SK-N-SH (cell line): ENCODE measurements at regions not wholly inside any gene's neighbourhood (a gene's known extent, or its start where the extent isn't known, plus 50 kb on each side); places are given as distances from the start of the nearest gene placed in this dataset.

Source experiments
- CTCF ChIA-PET: fragments of 300-600, 350-600 bp; formaldehyde crosslinking; extraction: SDS; loops from one replicate; lab custom pipeline; 2021; lab: Yijun Ruan, JAX
- POLR2A ChIA-PET: fragments of 350-600 bp; sonication (Branson Sonifier 250); formaldehyde crosslinking; extraction: SDS; loops from one replicate; lab custom pipeline; 2020; ENCODE audit warnings: antibody characterized with exemption, inconsistent platforms; lab: Yijun Ruan, JAX
- DNase-seq: peaks from one replicate; pipeline ENCODE4 v3.0.0; 2012
- H2AFZ ChIP-seq: fragments of 200-600 bp; sonication (generic); 2 replicates; pipeline ENCODE4 v1.8.1; 2016; ENCODE audit warnings: antibody characterized with exemption, mild to moderate bottlenecking, low read depth
- H3F3A ChIP-seq: fragments of 200-600 bp; sonication (generic); replicated peaks from 2 replicates; pipeline ENCODE3; 2016; ENCODE audit warnings: antibody characterized with exemption, mild to moderate bottlenecking; ENCODE audit not compliant: insufficient read depth
- H3K27ac ChIP-seq, 2 experiments: fragments of 200-500 bp in 1 of 2; fragments of 200-600 bp in 1 of 2; sonication (Bioruptor generic) in 1 of 2; sonication (generic), shearing (Covaris generic) in 1 of 2; 2 replicates each; pipeline versions ENCODE4 v1.5.1 to v1.6.1; 2014 to 2016; ENCODE audit warnings: low read depth in 2 of 2, inconsistent platforms in 1 of 2, low read length in 1 of 2, mild to moderate bottlenecking in 1 of 2, mixed read lengths in 1 of 2
- H3K27me3 ChIP-seq: fragments of 200-600 bp; sonication (generic), shearing (Covaris generic); 2 replicates; pipeline ENCODE4 v1.6.1; 2016; ENCODE audit warnings: mixed run types; ENCODE audit not compliant: insufficient read depth
- H3K36me3 ChIP-seq, 2 experiments: fragments of 200-500 bp in 1 of 2; fragments of 200-600 bp in 1 of 2; sonication (Bioruptor generic) in 1 of 2; sonication (generic) in 1 of 2; replicated peaks in 1 of 2; 2 replicates each; pipeline versions ENCODE3 to v1.5.1; 2014 to 2016; ENCODE audit warnings: low read length in 1 of 2, mild to moderate bottlenecking in 1 of 2; ENCODE audit not compliant: insufficient read depth in 2 of 2, control insufficient read depth in 1 of 2
- H3K4me1 ChIP-seq, 2 experiments: fragments of 200-500 bp in 1 of 2; fragments of 200-600 bp in 1 of 2; sonication (Bioruptor generic) in 1 of 2; sonication (generic), shearing (Covaris generic) in 1 of 2; 2 replicates each; pipeline versions ENCODE4 v1.5.1 to v1.6.1; 2014 to 2016; ENCODE audit warnings: low read depth in 1 of 2, low read length in 1 of 2, mixed run types in 1 of 2; ENCODE audit not compliant: insufficient read depth in 2 of 2, control insufficient read depth in 1 of 2
- H3K4me2 ChIP-seq: fragments of 200-600 bp; sonication (generic), shearing (Covaris generic); 2 replicates; pipeline ENCODE4 v1.6.1; 2017; ENCODE audit warnings: mixed run types
- H3K4me3 ChIP-seq, 2 experiments: fragments of 200-500 bp in 1 of 2; fragments of 200-600 bp in 1 of 2; sonication (Bioruptor generic) in 1 of 2; sonication (generic), shearing (Covaris generic) in 1 of 2; 2 replicates each; pipeline versions ENCODE4 v1.5.1 to v1.8.1; 2014 to 2016; ENCODE audit warnings: low read depth in 2 of 2, inconsistent platforms in 1 of 2, low read length in 1 of 2, mild to moderate bottlenecking in 1 of 2, mixed read lengths in 1 of 2, moderate library complexity in 1 of 2
- H3K79me2 ChIP-seq: fragments of 200-600 bp; sonication (generic); 2 replicates; pipeline ENCODE4 v1.8.1; 2017; ENCODE audit warnings: mild to moderate bottlenecking; ENCODE audit not compliant: insufficient read depth
- H3K9ac ChIP-seq: fragments of 200-600 bp; sonication (generic); 2 replicates; pipeline ENCODE4 v1.6.1; 2017; ENCODE audit warnings: mixed run types
- H3K9me2 ChIP-seq: fragments of 200-600 bp; sonication (generic); 2 replicates; pipeline ENCODE4 v1.6.1; 2017; ENCODE audit warnings: mixed run types
- H3K9me3 ChIP-seq: fragments of 200-600 bp; sonication (generic); 2 replicates; pipeline ENCODE4 v1.6.1; 2017; ENCODE audit warnings: mixed run types, mild to moderate bottlenecking, moderate library complexity
- H4K20me1 ChIP-seq: fragments of 200-600 bp; sonication (generic); 2 replicates; pipeline ENCODE4 v1.6.1; 2017; ENCODE audit warnings: mild to moderate bottlenecking, mixed run types; ENCODE audit not compliant: insufficient read depth
- CTCF ChIP-seq: fragments of 200-600 bp; sonication (generic); IDR thresholded peaks from 2 replicates; pipeline ENCODE4 v1.6.1; 2017; ENCODE audit warnings: antibody characterized with exemption, mild to moderate bottlenecking, moderate library complexity
- EP300 ChIP-seq, 2 experiments: IDR thresholded peaks; 2 replicates each; pipeline versions ENCODE4 v1.4.0 to v1.6.1; 2012; ENCODE audit warnings: borderline replicate concordance in 1 of 2, low read depth in 1 of 2, low read length in 1 of 2
- EZH2phosphoT487 ChIP-seq: fragments of 200-600 bp; sonication (generic); IDR thresholded peaks from 2 replicates; pipeline ENCODE4 v1.6.1; 2017; ENCODE audit warnings: low read depth, mixed run types, mild to moderate bottlenecking, antibody characterized with exemption, moderate library complexity, borderline replicate concordance
- FOXM1 ChIP-seq: IDR thresholded peaks from 2 replicates; pipeline ENCODE4 v1.4.0; 2012; ENCODE audit warnings: low read depth, mild to moderate bottlenecking
- GATA2 ChIP-seq: sonication (generic); formaldehyde crosslinking; IDR thresholded peaks from 2 replicates; pipeline ENCODE4 v1.5.0; 2020; ENCODE audit warnings: mild to moderate bottlenecking, missing genetic modification reagents
- IRF3 ChIP-seq: fragments of 150-350 bp; IDR thresholded peaks from 2 replicates; pipeline ENCODE4 v1.6.1; 2016; ENCODE audit warnings: mild to moderate bottlenecking, low read depth, low read length
- MAX ChIP-seq: IDR thresholded peaks from 2 replicates; pipeline ENCODE4 v1.4.0; 2012; ENCODE audit warnings: low read depth
- MXI1 ChIP-seq: IDR thresholded peaks from 2 replicates; pipeline ENCODE4 v1.6.1; 2012; ENCODE audit warnings: mild to moderate bottlenecking, low read depth, low read length, improper control_type of control experiment
- NRF1 ChIP-seq: IDR thresholded peaks from 2 replicates; pipeline ENCODE4 v1.6.1; 2012; ENCODE audit warnings: low read depth, mild to moderate bottlenecking, low read length
- PBX3 ChIP-seq: IDR thresholded peaks from 2 replicates; pipeline ENCODE4; 2012
- RFX5 ChIP-seq: IDR thresholded peaks from 2 replicates; pipeline ENCODE4 v1.6.1; 2012; ENCODE audit warnings: mild to moderate bottlenecking, improper control_type of control experiment, low read length
- RXRA ChIP-seq: IDR thresholded peaks from 2 replicates; pipeline ENCODE4 v1.4.0; 2012; ENCODE audit warnings: low read depth, mild to moderate bottlenecking, borderline replicate concordance
- TCF12 ChIP-seq: IDR thresholded peaks from 2 replicates; pipeline ENCODE4 v1.4.0; 2012
- USF1 ChIP-seq: IDR thresholded peaks from 2 replicates; pipeline ENCODE4 v1.4.0; 2012; ENCODE audit warnings: low read depth, borderline replicate concordance
- YY1 ChIP-seq: IDR thresholded peaks from 2 replicates; pipeline ENCODE4 v1.4.0; 2012; ENCODE audit warnings: low read depth, mild to moderate bottlenecking
- ZBTB33 ChIP-seq: IDR thresholded peaks from 2 replicates; pipeline ENCODE4 v1.4.0; 2012; ENCODE audit warnings: low read depth, borderline replicate concordance
- WGBS: methylation state at CpG from one replicate; pipeline ENCODE4 v1.1.6; 2017; ENCODE audit warnings: low lambda C conversion rate; 5-methylcytosine and 5-hydroxymethylcytosine counted together

GRCh38 chr4:8788174-8788573 is 83.5 kb downstream of the HMX1 start:
- H3K36me3 ChIP-seq = no peaks in the 10 kb centered on the region
- DNase-seq = no peak
- 60% methylated on average over 8 of the region's 9 CpGs for WGBS
- POLR2A ChIA-PET = no interaction called here
- H3F3A ChIP-seq = no peaks in the 10 kb centered on the region
- TF ChIP-seq IRF3 (no peak), PBX3 (no peak), YY1 (no peak), GATA2 (no peak), TCF12 (no peak), EZH2phosphoT487 (no peak), ZBTB33 (no peak), EP300 (IDR thresholded peaks at IDR 0.05; ENCODE audit: borderline replicate concordance in 1 of 2, low read depth in 1 of 2, low read length in 1 of 2) (no peak), MXI1 (no peak), MAX (no peak), RFX5 (no peak), CTCF (no peak), USF1 (no peak), RXRA (no peak), NRF1 (no peak), FOXM1 (no peak)
- no peaks in the 10 kb centered on the region for H3K79me2 ChIP-seq
- no peak overlapping the region for H3K4me2 ChIP-seq
- no peak overlapping the region for H2AFZ ChIP-seq
- no peaks in the 10 kb centered on the region for H4K20me1 ChIP-seq
- no peaks in the 10 kb centered on the region for H3K9me2 ChIP-seq
- H3K4me1 ChIP-seq = peaks cover 0 to 14% of the 10 kb centered on the region in 2 experiments; a peak in 1 of 4 replicates
- H3K9me3 ChIP-seq = no peaks in the 10 kb centered on the region
- H3K27ac ChIP-seq = no peak overlapping the region
- no peak overlapping the region for H3K4me3 ChIP-seq
- H3K27me3 ChIP-seq = no peaks in the 10 kb centered on the region
- CTCF ChIA-PET = no interaction called here
- H3K9ac ChIP-seq = no peak overlapping the region
